ENCODE measurements at regions not wholly inside any gene's neighbourhood (a gene's known extent, or its start where the extent isn't known, plus 50 kb on each side); places are given as distances from the start of the nearest gene placed in this dataset.

DNA sequence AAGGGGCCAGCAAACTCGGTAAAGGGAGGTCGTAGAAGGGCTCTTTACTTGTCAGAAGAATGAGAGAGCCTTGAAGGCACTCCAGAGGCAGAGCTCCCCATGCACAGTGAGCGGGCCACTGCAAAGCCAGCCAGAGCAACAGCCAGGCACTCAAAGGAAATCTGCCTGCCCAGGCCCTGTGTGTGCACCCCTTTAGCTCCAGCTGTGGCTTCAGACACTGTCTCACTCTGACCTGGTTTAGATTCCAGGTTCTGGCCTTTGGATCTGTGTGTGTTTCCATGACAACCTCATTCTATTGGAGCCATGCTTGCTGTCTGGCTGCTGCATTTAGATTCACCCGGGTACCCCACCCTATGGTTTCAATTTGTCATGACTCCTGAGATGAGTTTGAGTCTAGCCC lies 170.3 kb downstream of the CAPZA3 start:
- no peak for TF ChIP-seq RFX5 (IDR thresholded peaks at IDR 0.05; ENCODE audit: low read depth, low read length)
- TF ChIP-seq, protein P1, sequence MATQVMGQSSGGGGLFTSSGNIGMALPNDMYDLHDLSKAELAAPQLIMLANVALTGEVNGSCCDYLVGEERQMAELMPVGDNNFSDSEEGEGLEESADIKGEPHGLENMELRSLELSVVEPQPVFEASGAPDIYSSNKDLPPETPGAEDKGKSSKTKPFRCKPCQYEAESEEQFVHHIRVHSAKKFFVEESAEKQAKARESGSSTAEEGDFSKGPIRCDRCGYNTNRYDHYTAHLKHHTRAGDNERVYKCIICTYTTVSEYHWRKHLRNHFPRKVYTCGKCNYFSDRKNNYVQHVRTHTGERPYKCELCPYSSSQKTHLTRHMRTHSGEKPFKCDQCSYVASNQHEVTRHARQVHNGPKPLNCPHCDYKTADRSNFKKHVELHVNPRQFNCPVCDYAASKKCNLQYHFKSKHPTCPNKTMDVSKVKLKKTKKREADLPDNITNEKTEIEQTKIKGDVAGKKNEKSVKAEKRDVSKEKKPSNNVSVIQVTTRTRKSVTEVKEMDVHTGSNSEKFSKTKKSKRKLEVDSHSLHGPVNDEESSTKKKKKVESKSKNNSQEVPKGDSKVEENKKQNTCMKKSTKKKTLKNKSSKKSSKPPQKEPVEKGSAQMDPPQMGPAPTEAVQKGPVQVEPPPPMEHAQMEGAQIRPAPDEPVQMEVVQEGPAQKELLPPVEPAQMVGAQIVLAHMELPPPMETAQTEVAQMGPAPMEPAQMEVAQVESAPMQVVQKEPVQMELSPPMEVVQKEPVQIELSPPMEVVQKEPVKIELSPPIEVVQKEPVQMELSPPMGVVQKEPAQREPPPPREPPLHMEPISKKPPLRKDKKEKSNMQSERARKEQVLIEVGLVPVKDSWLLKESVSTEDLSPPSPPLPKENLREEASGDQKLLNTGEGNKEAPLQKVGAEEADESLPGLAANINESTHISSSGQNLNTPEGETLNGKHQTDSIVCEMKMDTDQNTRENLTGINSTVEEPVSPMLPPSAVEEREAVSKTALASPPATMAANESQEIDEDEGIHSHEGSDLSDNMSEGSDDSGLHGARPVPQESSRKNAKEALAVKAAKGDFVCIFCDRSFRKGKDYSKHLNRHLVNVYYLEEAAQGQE (IDR thresholded peaks at IDR 0.05; ENCODE audit: borderline replicate concordance) = no peak
- TF ChIP-seq, protein P1 (CRISPR knock-in tag; IDR thresholded peaks at IDR 0.05; ENCODE audit: low read depth) = no peak
- TF ChIP-seq TARDBP (IDR thresholded peaks at IDR 0.05) = no peak

Measured in K562 (cell line).